WTC11 (cell line): ENCODE measurements at regions not wholly inside any gene's neighbourhood (a gene's known extent, or its start where the extent isn't known, plus 50 kb on each side); places are given as distances from the start of the nearest gene placed in this dataset.

Experiments
- KAT7 ChIP-seq: sonication (generic); formaldehyde crosslinking; IDR thresholded peaks from 2 replicates; pipeline ENCODE4 v1.8.1; 2023; ENCODE audit warnings: missing genetic modification reagents, mild to moderate bottlenecking, borderline replicate concordance
- RELA ChIP-seq: sonication (generic); formaldehyde crosslinking; IDR thresholded peaks from 2 replicates; pipeline ENCODE4 v1.8.1; 2022; ENCODE audit warnings: missing genetic modification reagents, mild to moderate bottlenecking, borderline replicate concordance
- SMAD4 ChIP-seq: sonication (generic); formaldehyde crosslinking; IDR thresholded peaks from 2 replicates; pipeline ENCODE4 v1.8.0; 2022; ENCODE audit warnings: mild to moderate bottlenecking, missing genetic modification reagents
- SP1 ChIP-seq: sonication (generic); formaldehyde crosslinking; conservative IDR thresholded peaks from 2 replicates; pipeline ENCODE4 v1.8.1; 2022; ENCODE audit warnings: missing genetic modification reagents
- TF ChIP-seq, protein P1 (sequence below): fragments of 200-600 bp; IDR thresholded peaks from 2 replicates; pipeline ENCODE4 v1.8.0; 2022; ENCODE audit warnings: antibody characterized with exemption
- TF ChIP-seq, protein P2 (sequence below): sonication (generic); formaldehyde crosslinking; IDR thresholded peaks from 2 replicates; pipeline ENCODE4 v1.8.0; 2022; ENCODE audit warnings: mild to moderate bottlenecking, missing genetic modification reagents
- TF ChIP-seq, protein P3 (sequence below): sonication (generic); formaldehyde crosslinking; IDR thresholded peaks from 2 replicates; pipeline ENCODE4 v1.8.1; 2023; ENCODE audit warnings: mild to moderate bottlenecking, missing genetic modification reagents, moderate library complexity

DNA sequence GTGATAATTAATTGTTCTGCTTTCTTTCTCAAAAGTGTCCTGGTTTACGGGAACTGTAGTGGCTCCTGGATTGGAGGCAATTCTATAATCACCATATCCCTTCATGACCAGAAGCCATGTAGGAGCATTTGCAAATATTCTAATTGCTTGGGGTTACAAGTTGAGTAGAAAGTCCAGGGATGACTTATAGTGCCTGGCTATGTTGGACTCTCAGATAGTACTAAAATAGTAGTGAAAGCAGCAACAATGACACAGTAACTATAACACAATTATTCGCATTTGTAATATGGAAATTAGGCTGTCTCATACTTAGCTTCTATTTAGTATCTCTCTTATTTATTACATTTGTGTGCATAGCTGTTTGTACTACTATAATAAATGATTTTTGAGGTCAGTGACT is 712.5 kb upstream of the GRAMD2B start:
- TF ChIP-seq, protein P1, sequence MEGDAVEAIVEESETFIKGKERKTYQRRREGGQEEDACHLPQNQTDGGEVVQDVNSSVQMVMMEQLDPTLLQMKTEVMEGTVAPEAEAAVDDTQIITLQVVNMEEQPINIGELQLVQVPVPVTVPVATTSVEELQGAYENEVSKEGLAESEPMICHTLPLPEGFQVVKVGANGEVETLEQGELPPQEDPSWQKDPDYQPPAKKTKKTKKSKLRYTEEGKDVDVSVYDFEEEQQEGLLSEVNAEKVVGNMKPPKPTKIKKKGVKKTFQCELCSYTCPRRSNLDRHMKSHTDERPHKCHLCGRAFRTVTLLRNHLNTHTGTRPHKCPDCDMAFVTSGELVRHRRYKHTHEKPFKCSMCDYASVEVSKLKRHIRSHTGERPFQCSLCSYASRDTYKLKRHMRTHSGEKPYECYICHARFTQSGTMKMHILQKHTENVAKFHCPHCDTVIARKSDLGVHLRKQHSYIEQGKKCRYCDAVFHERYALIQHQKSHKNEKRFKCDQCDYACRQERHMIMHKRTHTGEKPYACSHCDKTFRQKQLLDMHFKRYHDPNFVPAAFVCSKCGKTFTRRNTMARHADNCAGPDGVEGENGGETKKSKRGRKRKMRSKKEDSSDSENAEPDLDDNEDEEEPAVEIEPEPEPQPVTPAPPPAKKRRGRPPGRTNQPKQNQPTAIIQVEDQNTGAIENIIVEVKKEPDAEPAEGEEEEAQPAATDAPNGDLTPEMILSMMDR: no peak
- TF ChIP-seq SP1: no peak
- TF ChIP-seq, protein P2, sequence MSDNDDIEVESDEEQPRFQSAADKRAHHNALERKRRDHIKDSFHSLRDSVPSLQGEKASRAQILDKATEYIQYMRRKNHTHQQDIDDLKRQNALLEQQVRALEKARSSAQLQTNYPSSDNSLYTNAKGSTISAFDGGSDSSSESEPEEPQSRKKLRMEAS (CRISPR knock-in tag): no peak
- no peak for TF ChIP-seq SMAD4 (CRISPR knock-in tag)
- TF ChIP-seq KAT7 (CRISPR knock-in tag): no peak
- TF ChIP-seq, protein P3, sequence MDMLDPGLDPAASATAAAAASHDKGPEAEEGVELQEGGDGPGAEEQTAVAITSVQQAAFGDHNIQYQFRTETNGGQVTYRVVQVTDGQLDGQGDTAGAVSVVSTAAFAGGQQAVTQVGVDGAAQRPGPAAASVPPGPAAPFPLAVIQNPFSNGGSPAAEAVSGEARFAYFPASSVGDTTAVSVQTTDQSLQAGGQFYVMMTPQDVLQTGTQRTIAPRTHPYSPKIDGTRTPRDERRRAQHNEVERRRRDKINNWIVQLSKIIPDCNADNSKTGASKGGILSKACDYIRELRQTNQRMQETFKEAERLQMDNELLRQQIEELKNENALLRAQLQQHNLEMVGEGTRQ (CRISPR knock-in tag): no peak
- TF ChIP-seq RELA (CRISPR knock-in tag): no peak
